IPS-18a (cell line): ENCODE measurements at regions not wholly inside any gene's neighbourhood (a gene's known extent, or its start where the extent isn't known, plus 50 kb on each side); places are given as distances from the start of the nearest gene placed in this dataset.
"Not testable (repeated sequence)": the region's sequence is repeated elsewhere in the genome, so short reads cannot be mapped to it uniquely, and the experiment has no call there.

ENCODE experiments used
- H3K27ac ChIP-seq: one replicate; pipeline ENCODE4 v1.5.1; 2013; ENCODE audit warnings: low read length
- H3K27me3 ChIP-seq: one replicate; pipeline ENCODE4 v1.6.1; 2013; ENCODE audit warnings: mild to moderate bottlenecking, low read length; ENCODE audit not compliant: control insufficient read depth, insufficient read depth
- H3K36me3 ChIP-seq: one replicate; pipeline ENCODE4 v1.6.1; 2013; ENCODE audit warnings: low read depth, low read length; ENCODE audit not compliant: control insufficient read depth
- H3K4me1 ChIP-seq: one replicate; pipeline ENCODE4 v1.6.1; 2013; ENCODE audit warnings: low read depth, low read length; ENCODE audit not compliant: control insufficient read depth
- H3K4me3 ChIP-seq: one replicate; pipeline ENCODE4 v1.5.1; 2013; ENCODE audit warnings: low read length
- H3K9ac ChIP-seq: one replicate; pipeline ENCODE4 v1.6.1; 2013; ENCODE audit warnings: mild to moderate bottlenecking, low read length, moderate library complexity
- H3K9me3 ChIP-seq: one replicate; pipeline ENCODE4 v1.6.1; 2013; ENCODE audit warnings: low read depth, low read length; ENCODE audit not compliant: control insufficient read depth

GRCh38 chr21:9830801-9831200, 690.6 kb upstream of the TPTE start:
- H3K4me3 ChIP-seq, H3K4me1 ChIP-seq, H3K27ac ChIP-seq, H3K9me3 ChIP-seq, H3K36me3 ChIP-seq, H3K27me3 ChIP-seq, H3K9ac ChIP-seq: not testable (repeated sequence)

DNA sequence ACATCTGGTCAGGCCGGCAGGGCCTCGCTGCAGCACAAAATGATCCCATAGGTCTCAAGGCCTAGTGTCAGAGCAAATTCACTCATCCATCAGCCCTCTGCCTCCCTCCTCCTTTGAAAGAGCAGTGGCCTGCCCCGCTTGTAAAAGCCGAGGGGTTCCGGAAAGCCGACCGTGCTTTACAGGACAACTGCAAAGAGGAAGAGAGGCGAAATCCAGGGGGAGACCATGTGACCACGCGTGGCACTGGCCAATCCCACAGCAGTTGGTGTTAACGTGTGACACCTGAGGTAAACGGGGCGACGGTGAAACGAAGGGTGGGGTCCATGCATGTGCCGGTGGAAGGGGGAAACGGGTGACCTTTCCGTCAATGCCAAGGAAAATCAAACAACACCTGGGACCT, 688.6 kb upstream of the TPTE start:
- not testable (repeated sequence) for H3K9ac ChIP-seq

DNA sequence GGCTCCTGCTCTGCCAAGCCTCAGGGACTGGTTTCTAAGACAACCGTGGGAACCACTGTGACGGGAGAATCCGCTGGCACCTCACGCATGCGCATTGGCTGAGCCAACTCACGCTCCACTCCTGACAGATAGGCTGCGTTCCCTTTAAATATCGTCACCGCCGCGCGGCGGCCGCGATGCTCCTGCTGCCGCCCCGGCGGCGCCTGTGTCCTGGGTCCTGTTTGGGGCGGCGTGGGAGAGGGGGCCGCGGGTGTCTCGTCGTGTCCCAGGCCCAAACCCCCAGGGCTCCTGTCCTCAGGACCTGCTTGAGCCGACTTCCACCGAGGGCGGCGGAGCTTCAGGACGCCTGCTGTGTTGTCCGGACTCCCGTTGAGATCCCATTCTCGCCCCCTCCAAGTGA, 684.8 kb upstream of the TPTE start:
- H3K9ac ChIP-seq, H3K4me1 ChIP-seq, H3K27ac ChIP-seq, H3K4me3 ChIP-seq, H3K27me3 ChIP-seq, H3K36me3 ChIP-seq: not testable (repeated sequence)
- peaks cover 28% of the 10 kb centered on the region for H3K9me3 ChIP-seq

More for the DNA sequence above, 688.6 kb upstream of the TPTE start:
- not testable (repeated sequence) for H3K9me3 ChIP-seq, H3K4me1 ChIP-seq, H3K27ac ChIP-seq, H3K4me3 ChIP-seq, H3K36me3 ChIP-seq, H3K27me3 ChIP-seq

DNA sequence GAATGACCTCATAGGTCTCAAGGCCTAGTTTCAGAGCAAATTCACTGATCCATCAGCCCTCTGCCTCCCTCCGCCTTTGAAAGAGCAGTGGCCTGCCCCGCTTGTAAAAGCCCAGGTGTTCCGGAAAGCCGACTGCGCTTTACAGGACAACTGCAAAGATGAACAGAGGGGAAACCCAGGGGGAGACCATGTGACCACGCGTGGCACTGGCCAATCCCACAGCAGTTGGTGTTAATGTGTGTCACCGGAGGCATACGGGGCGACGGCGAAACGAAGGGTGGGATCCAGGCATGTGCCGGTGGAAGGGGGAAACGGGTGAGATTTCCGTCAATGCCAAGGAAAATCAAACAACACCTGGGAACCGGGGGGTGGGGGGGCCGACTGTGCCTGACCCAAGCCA, 684.4 kb upstream of the TPTE start:
- H3K9ac ChIP-seq, H3K27me3 ChIP-seq, H3K36me3 ChIP-seq, H3K27ac ChIP-seq, H3K4me3 ChIP-seq, H3K4me1 ChIP-seq: not testable (repeated sequence)
- H3K9me3 ChIP-seq = peaks cover 29% of the 10 kb centered on the region

GRCh38 chr21:9837526-9837925, 683.9 kb upstream of the TPTE start:
- H3K4me1 ChIP-seq, H3K9ac ChIP-seq, H3K36me3 ChIP-seq, H3K27ac ChIP-seq, H3K27me3 ChIP-seq, H3K4me3 ChIP-seq: not testable (repeated sequence)
- H3K9me3 ChIP-seq = peaks cover 29% of the 10 kb centered on the region

DNA sequence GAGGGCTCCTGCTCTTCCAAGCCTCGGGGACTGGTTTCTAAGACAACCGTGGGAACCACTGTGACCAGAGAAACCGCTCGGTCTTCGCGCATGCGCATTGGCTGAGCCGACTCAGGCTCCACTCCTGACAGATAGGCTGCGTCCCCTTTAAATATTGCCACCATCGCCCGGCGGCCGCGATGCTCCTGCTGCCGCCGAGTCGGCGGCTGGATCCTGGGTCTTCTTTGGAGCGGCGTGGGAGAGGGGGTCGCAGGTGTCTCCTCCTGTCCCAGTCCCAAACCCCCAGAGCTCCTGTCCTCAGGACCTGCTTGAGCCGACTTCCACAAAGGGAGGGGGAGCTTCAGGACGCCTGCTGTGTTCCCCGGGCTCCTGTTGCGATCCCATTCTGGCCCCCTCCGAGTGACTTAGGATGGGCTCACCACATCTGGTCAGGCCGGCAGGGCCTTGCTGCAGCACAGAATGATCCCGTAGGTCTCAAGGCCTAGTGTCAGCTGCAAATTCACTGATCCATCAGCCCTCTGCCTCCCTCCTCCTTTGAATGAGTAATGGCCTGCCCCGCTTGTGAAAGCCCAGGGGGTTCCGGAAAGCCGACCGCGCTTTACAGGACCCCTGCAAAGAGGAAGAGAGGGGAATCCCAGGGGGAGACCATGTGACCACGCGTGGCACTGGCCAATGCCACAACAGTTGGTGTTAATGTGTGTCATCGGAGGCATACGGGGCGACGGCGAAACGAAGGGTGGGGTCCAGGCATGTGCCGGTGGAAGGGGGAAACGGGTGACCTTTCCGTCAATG, 683.2 kb upstream of the TPTE start:
- Histone ChIP-seq H3K4me3 (no peak overlapping the region), H3K9ac (no peak overlapping the region), H3K9me3 (peaks cover 32% of the 10 kb centered on the region), H3K27me3 (no peaks in the 10 kb centered on the region), H3K27ac (no peak overlapping the region), H3K36me3 (no peaks in the 10 kb centered on the region), H3K4me1 (no peaks in the 10 kb centered on the region)

DNA sequence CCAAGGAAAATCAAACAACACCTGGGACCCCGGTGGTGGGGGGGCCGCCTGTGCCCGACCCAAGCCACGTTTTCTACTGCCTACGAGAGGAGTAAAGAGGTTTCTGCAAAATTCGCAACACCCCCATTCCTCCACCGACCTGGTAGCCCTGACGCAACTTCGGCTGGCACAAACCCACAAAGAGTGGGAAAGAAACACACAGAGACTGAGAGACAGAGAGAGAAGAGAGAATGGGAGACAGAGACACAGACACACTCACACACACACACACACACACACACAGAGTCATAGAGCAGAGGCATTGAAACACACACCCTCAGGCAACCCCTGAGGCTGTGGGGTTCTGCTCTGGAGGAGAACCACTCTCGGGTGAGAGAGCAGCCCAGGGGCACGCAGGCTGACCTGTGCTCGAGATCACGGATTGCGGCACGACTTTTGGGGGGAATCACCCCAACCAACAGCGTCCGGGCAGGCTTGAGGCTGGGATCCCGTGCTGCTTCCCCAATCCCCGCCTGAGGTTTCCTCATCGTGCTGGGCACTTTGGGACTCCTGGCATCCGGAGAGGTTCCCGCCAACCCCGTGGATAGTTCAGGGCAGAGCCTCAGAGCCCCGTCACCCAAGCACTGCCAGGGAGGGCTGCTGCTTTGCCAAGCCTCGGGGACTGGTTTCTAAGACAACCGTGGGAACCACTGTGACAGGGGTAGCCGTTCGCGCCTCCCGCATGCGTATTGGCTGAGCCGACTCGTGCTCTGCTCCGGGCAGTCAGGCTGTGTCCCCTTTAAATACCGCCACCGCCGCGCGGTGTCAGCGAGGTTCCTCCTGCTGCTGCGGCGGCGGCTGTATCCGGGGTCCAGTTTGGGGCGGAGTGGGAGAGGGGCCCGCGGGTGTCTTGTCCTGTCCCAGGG, 682.4 kb upstream of the TPTE start:
- Histone ChIP-seq H3K4me3 (no peak overlapping the region), H3K4me1 (no peaks in the 10 kb centered on the region), H3K9me3 (peaks cover 34% of the 10 kb centered on the region), H3K27me3 (no peaks in the 10 kb centered on the region), H3K9ac (no peak overlapping the region), H3K36me3 (no peaks in the 10 kb centered on the region), H3K27ac (no peak overlapping the region)

DNA sequence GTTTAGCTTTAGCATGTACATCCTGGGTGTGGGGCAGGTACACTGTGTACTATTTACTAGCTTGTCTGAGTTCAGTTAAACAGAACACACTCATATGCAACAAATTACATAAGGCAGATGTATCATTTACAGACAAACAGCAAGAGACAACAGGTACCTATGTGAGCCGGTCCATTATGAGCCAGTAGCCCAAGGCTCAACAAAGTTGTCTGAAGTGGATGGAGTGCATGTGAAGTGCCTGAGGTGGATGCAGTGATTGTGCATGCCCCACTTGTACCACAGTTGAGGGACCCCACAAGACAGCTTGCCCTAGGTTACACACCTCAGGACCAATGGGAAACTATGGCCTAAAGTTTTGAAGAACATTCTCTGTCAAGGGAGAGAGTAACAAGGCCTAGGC, 677.3 kb upstream of the TPTE start:
- H3K27me3 ChIP-seq, H3K27ac ChIP-seq, H3K9ac ChIP-seq, H3K4me3 ChIP-seq, H3K36me3 ChIP-seq, H3K4me1 ChIP-seq: not testable (repeated sequence)
- peaks cover 58% of the 10 kb centered on the region for H3K9me3 ChIP-seq

- H3K9ac ChIP-seq, H3K27me3 ChIP-seq, H3K4me1 ChIP-seq, H3K36me3 ChIP-seq, H3K4me3 ChIP-seq, H3K27ac ChIP-seq: not testable (repeated sequence)
- H3K9me3 ChIP-seq = peaks cover 52% of the 10 kb centered on the region
These were observed 673.9 kb upstream of the TPTE start for GRCh38 chr21:9847511-9847910.

DNA sequence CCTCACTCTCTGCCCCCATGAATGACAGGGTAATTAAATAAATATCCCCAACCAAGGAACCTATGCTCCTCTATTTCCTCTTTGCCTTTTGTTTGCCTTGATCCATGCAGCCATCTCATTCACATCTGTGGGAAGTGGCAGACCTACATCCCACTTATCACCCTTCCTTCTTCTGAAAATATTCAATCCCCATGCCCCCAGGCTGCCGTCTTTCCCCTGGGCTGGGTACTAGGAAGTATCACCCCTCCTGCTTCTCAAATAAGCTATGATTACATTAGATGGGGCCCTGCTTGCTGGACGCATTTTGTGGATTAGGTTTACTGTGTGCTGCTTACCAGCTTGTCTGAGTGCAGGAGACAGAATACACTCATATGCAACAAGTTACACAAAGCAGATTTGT, 670.2 kb upstream of the TPTE start:
- not testable (repeated sequence) for H3K27ac ChIP-seq, H3K27me3 ChIP-seq, H3K4me1 ChIP-seq, H3K4me3 ChIP-seq, H3K36me3 ChIP-seq, H3K9ac ChIP-seq
- H3K9me3 ChIP-seq = peaks cover 40% of the 10 kb centered on the region

GRCh38 chr21:9851695-9852094, 669.7 kb upstream of the TPTE start:
- not testable (repeated sequence) for H3K36me3 ChIP-seq, H3K27me3 ChIP-seq
- H3K9me3 ChIP-seq = peaks cover 38% of the 10 kb centered on the region

GRCh38 chr21:9857563-9857962, 663.8 kb upstream of the TPTE start:
- not testable (repeated sequence) for H3K36me3 ChIP-seq, H3K27ac ChIP-seq

More at GRCh38 chr21:9851695-9852094, 669.7 kb upstream of the TPTE start:
- H3K9ac ChIP-seq, H3K4me3 ChIP-seq, H3K27ac ChIP-seq, H3K4me1 ChIP-seq: not testable (repeated sequence)

More at GRCh38 chr21:9857563-9857962, 663.8 kb upstream of the TPTE start:
- H3K4me1 ChIP-seq, H3K9ac ChIP-seq, H3K27me3 ChIP-seq, H3K4me3 ChIP-seq: not testable (repeated sequence)
- peaks cover 33% of the 10 kb centered on the region for H3K9me3 ChIP-seq
